IgD-negative memory B cell (primary cell): ENCODE measurements at regions not wholly inside any gene's neighbourhood (a gene's known extent, or its start where the extent isn't known, plus 50 kb on each side); places are given as distances from the start of the nearest gene placed in this dataset.

Experiments used
- H3K27ac Mint-ChIP-seq, 3 donors: one replicate each; pipeline ENCODE4 v1.8.0; 2020 to 2022; ENCODE audit warnings: mild to moderate bottlenecking in 3 of 3, mixed read lengths in 3 of 3, moderate library complexity in 1 of 3
- H3K27me3 Mint-ChIP-seq: one replicate; pipeline ENCODE4 v1.8.0; 2021; ENCODE audit warnings: mixed read lengths
- H3K36me3 Mint-ChIP-seq: one replicate; pipeline ENCODE4 v1.8.0; 2020; ENCODE audit warnings: mild to moderate bottlenecking, mixed read lengths
- H3K4me1 Mint-ChIP-seq, 3 donors: one replicate each; pipeline ENCODE4 v1.8.0; 2020 to 2022; ENCODE audit warnings: mixed read lengths in 3 of 3, mild to moderate bottlenecking in 1 of 3
- H3K4me3 Mint-ChIP-seq, 4 donors: one replicate each; pipeline ENCODE4 v1.8.0; 2020 to 2022; ENCODE audit warnings: mild to moderate bottlenecking in 4 of 4, mixed read lengths in 4 of 4, moderate library complexity in 3 of 4
- H3K9me3 Mint-ChIP-seq, 3 donors: one replicate each; pipeline ENCODE4 v1.8.0; 2020 to 2021; ENCODE audit warnings: mixed read lengths in 3 of 3, mild to moderate bottlenecking in 1 of 3

DNA sequence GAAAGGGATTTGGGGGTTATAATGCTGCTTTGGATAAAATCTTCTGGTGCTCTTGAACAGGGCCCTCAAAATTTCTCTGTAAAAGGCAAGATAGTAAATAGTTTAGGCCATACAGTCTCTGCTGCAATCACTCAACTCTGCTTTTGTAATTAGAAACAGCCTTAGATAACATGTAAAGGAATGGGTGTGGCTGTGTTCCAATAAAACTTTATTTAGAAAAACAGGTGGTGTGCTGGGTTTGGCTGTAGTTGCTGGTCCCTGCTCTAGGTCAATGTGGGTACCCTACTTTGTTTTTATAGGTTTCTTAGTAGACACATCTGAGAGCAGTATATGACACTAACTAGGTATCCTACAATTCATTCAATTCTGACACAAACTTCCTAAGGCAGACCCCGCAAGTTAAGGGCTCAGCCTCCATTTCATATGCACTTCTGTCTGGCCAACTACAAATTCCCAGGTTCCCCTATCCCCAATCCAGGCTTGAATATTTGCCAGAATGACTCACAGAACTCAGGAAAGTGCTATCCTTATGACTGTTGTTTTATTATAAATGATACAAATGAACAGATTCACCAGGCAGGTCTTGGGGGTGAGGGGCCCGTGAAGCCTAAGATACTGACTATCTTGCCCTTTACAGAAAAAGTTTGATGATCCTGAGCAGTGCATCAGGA lies 349.9 kb downstream of the RPS24 start:
- Mint-ChIP-seq H3K9me3 (peaks cover 0 to 7% (median 0%) of the 10 kb centered on the region in 3 donors), H3K4me1 (no peaks in the 10 kb centered on the region), H3K27me3 (peaks cover 5% of the 10 kb centered on the region), H3K4me3 (no peak overlapping the region), H3K27ac (no peak overlapping the region), H3K36me3 (peaks cover 1% of the 10 kb centered on the region)

DNA sequence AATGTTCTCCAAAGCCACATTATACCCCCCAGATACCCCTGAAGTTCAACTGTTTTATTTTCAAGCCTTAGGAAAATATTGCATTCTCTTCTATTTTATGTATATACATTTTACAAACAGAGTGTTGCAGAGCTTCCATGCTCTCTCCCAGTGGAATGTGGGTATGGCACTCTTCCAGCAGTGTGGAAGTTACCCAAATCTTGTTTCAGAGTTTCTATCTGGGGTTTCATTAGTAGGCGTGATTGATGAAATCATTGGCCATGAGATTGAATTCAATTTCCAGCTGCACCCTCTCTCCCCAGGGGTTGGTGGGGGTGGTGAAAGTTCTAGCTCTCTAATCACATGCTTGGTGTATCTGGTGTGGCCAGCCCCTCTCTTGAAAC lies 350.4 kb downstream of the RPS24 start:
- Mint-ChIP-seq H3K4me1 (no peaks in the 10 kb centered on the region), H3K9me3 (peaks cover 0 to 5% (median 0%) of the 10 kb centered on the region in 3 donors), H3K36me3 (peaks cover 1% of the 10 kb centered on the region), H3K27me3 (peaks cover 5% of the 10 kb centered on the region), H3K27ac (no peak overlapping the region), H3K4me3 (no peak overlapping the region)

DNA sequence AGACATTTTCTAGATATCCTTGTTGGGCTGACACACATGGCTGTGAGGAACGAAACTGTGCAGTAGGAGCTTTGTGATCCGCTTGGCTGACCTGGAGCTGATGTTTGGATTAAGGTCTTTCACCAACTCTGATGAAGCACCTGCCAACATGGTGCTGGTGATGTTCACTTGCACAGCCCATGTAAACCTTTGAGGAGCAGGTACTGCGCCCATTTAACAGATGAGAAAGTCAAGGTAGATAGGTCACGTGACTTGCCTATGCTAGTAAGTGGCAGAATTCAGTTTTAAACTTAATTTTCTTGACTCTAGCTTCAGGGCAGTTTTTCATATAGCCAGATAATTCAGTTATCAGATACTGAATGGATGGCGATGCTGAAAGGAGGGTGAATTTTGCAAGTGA lies 351.9 kb downstream of the RPS24 start:
- H3K27ac Mint-ChIP-seq: no peak overlapping the region
- peaks cover 1% of the 10 kb centered on the region for H3K36me3 Mint-ChIP-seq

DNA sequence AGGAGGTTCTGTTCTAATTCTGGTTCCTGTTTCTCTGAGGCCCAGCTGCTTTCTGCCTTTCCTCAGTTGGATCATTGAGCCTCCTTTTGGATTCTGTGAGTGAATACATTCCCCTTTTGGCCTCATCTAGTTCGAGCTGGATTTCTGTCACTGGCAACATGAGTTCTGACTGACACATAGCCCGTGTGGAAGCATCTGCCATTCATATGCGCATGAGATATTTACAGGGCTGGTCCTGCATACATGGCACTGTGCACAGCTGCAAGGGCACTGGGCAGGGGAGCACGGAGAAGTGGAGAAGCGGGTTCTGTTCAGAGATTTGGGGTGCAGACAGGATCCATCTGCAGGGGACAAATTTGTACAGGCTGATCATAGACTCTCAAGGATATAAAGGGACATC lies 352.8 kb downstream of the RPS24 start:
- H3K36me3 Mint-ChIP-seq: peaks cover 1% of the 10 kb centered on the region
- H3K9me3 Mint-ChIP-seq: no peaks in the 10 kb centered on the region
- peaks cover 10% of the 10 kb centered on the region for H3K27me3 Mint-ChIP-seq
- peak overlapping the region in 1 of 3 donors; percentile 18 for H3K27ac Mint-ChIP-seq
- no peak overlapping the region for H3K4me3 Mint-ChIP-seq
- H3K4me1 Mint-ChIP-seq: no peaks in the 10 kb centered on the region

More for the DNA sequence above, 351.9 kb downstream of the RPS24 start:
- Mint-ChIP-seq H3K9me3 (no peaks in the 10 kb centered on the region), H3K4me3 (no peak overlapping the region), H3K27me3 (peaks cover 10% of the 10 kb centered on the region), H3K4me1 (no peaks in the 10 kb centered on the region)

DNA sequence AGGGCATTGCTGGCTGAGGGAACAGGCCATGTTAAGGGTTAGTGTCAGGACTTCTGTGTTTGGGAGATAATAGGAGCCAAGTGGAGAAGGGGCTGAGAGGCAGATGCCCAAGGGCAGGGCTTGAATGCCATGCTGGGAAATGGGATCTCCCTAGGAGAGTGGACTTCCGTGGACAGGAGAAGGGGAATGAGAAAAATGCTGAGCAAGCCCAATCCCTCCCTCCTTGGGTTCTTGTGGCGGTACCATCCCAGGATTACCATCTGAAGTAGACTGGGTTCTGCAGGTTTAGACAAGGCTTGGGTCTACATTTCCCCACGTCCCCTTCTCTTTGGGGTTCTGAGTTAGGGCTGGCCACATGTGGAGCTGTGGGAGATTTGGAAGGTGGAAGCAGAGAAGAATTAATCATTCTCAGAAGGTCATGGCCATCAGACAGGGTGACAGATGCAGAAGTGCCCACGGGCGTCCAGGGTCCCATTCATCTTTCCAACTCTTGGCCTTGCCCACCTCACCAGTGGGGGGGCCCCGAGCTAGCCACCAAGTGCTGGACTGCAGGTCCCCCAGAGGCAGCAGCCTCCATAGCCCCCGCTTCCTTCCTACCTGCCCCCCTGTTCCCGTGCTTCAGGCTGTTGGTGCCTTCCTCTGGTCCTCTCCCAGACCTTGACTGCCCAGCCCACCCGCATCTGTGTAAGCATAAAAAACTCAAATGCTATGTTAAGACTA lies 354.8 kb downstream of the RPS24 start:
- H3K27ac Mint-ChIP-seq: no peak overlapping the region
- no peaks in the 10 kb centered on the region for H3K4me1 Mint-ChIP-seq
- H3K9me3 Mint-ChIP-seq: no peaks in the 10 kb centered on the region
- H3K4me3 Mint-ChIP-seq: no peak overlapping the region
- H3K36me3 Mint-ChIP-seq: peaks cover 1% of the 10 kb centered on the region
- peaks cover 10% of the 10 kb centered on the region for H3K27me3 Mint-ChIP-seq

DNA sequence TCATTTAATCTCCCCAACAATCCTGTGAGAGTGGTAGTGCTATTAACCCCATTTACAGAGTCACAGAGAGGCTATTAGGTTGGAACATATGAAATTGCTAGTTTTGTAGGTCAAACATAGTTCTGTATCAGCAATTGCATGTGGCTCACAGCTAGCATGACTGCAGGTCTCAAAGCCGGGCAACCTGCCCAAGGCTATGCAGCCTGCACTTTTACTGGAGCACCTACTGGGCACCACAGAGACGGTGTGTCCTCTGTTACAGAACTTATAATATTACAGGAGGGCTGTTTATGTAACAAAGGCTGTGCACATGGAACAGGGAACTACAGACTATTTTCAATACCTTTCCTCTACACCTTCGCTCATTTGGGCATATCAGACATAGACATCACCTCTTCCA lies 355.8 kb downstream of the RPS24 start:
- Mint-ChIP-seq H3K36me3 (peaks cover 1% of the 10 kb centered on the region), H3K4me1 (no peaks in the 10 kb centered on the region), H3K27me3 (peaks cover 10% of the 10 kb centered on the region), H3K9me3 (no peaks in the 10 kb centered on the region), H3K27ac (no peak overlapping the region), H3K4me3 (no peak overlapping the region)

DNA sequence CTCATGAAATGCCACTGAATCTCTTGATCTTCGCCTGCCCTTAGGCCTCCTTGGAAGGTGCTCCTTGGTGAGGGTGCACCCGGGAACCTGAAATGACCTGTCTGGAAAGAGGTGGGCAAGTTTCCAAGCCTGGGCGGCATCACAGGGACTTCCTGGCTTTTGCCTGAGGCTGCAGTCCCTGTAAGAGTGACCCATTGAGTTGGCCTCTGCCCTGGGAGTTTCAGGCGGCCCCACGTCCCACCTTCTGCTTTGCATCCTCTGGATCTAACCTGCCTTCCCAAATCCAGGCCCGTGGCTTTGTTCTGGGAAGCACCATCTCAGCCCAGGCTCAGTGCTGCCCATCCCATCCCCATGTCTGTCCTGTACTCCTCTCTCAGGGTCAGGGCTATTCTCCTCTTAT lies 356.4 kb downstream of the RPS24 start:
- peaks cover 11% of the 10 kb centered on the region for H3K27me3 Mint-ChIP-seq
- no peaks in the 10 kb centered on the region for H3K9me3 Mint-ChIP-seq
- H3K36me3 Mint-ChIP-seq: peaks cover 1% of the 10 kb centered on the region
- H3K27ac Mint-ChIP-seq: no peak overlapping the region
- no peaks in the 10 kb centered on the region for H3K4me1 Mint-ChIP-seq
- H3K4me3 Mint-ChIP-seq: no peak overlapping the region

DNA sequence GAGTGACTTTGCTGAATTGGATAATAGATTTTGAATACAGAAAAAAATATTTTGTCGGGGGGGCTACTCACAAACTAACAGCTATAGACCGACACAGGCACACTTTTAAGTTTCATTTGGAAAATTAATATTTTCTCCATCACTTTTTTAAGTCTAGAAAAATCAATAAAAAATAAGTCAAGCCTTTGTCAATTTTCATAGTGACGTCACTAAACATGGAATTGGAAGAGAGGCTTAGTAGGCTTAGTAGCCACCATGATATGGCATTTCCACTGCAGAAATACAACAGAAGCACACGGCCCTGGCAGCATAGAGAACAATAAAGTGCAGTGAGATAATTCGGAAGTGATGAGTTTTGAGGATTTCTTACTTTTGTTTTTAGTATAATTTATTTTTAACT lies 357.2 kb downstream of the RPS24 start:
- H3K27ac Mint-ChIP-seq: no peak overlapping the region
- H3K4me3 Mint-ChIP-seq: no peak overlapping the region
- peaks cover 11% of the 10 kb centered on the region for H3K27me3 Mint-ChIP-seq
- no peaks in the 10 kb centered on the region for H3K4me1 Mint-ChIP-seq
- H3K36me3 Mint-ChIP-seq: no peaks in the 10 kb centered on the region
- H3K9me3 Mint-ChIP-seq: no peaks in the 10 kb centered on the region

DNA sequence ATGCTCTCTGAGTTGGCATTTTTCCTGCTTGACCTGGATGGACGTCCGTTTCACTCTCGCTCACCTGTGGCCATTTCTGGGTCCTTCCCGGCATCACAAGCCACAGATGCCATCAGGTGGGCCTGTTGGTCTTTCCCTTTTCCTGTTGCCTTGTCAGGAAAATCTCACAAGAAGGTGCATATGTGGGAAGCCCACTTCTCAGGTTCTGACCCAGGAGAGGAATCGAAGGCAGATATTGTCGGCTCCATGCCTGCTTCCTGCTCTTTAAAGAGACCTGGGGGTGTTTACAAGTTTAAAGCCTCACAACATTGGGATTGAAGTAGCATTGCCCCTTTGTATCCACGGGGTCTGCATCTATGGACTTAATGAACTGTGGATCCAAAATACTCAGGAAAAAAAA lies 357.9 kb downstream of the RPS24 start:
- Mint-ChIP-seq H3K4me1 (no peaks in the 10 kb centered on the region), H3K4me3 (no peak overlapping the region), H3K9me3 (no peaks in the 10 kb centered on the region), H3K27me3 (peaks cover 10% of the 10 kb centered on the region), H3K36me3 (no peaks in the 10 kb centered on the region), H3K27ac (no peak overlapping the region)

DNA sequence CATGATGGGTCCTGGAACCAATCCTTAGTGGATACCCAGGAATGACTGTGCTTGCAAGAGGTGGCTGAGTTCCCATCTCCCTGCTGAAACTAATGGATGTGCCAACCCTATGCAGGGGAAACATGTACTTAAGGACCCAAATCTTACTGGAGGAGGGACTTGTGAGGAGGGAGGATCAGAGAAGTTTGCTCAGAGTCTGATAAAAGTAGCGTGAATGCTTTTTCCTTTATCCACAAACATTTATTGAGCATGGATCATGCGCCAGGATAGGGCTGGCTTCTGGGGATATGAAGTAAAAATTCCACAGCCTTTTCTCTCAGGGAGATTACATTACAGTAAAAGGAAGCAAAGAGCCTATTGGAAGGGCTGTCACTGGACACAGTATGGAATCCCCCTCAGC lies 358.5 kb downstream of the RPS24 start:
- Mint-ChIP-seq H3K9me3 (no peaks in the 10 kb centered on the region), H3K4me1 (no peaks in the 10 kb centered on the region), H3K27ac (no peak overlapping the region)

DNA sequence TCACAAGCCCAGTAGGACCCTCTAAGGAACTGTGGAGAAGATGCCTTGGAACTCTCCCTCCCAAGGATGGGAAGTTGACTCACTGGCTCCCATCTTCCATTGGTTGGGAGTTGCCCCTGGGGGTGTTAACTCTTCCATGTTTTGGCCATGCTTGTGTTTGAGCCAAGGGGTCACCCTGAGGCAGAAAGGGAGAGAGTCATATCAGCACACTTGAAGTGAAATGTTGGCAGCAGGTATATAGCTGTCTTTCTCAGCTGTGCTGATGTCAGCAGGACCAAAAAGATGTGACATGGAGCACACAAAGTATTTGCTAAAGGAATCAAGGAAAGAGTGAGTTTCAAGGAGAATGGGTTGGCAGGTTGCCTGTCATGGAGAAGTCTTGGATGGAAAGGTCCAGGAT lies 359.4 kb downstream of the RPS24 start:
- H3K9me3 Mint-ChIP-seq: no peaks in the 10 kb centered on the region
- no peaks in the 10 kb centered on the region for H3K36me3 Mint-ChIP-seq
- no peaks in the 10 kb centered on the region for H3K4me1 Mint-ChIP-seq
- H3K27ac Mint-ChIP-seq: no peak overlapping the region
- H3K27me3 Mint-ChIP-seq: peaks cover 7% of the 10 kb centered on the region
- H3K4me3 Mint-ChIP-seq: no peak overlapping the region

More for the DNA sequence above, 358.5 kb downstream of the RPS24 start:
- Mint-ChIP-seq H3K27me3 (peaks cover 10% of the 10 kb centered on the region), H3K4me3 (no peak overlapping the region), H3K36me3 (no peaks in the 10 kb centered on the region)

DNA sequence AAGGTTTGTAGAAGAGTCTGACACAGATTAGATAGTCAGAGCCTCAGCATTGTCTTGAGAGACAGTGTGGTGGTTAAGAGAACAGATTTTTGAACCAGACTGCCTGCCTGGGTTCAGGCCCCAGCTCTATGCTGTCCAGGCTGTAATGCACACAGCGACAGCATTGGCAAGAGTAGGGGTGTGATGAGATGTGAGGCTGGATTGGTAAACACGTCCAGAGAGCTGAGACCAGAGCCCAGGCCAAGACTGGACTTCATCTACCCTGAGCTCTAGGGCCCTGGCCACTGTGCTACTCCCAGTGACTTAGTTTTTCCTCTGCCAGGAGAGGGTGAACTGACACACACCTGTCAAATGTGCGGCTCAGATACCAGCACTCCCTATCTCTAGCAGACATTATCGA lies 360.4 kb downstream of the RPS24 start:
- H3K36me3 Mint-ChIP-seq: no peaks in the 10 kb centered on the region
- no peaks in the 10 kb centered on the region for H3K4me1 Mint-ChIP-seq
- H3K27ac Mint-ChIP-seq: no peak overlapping the region
- H3K27me3 Mint-ChIP-seq: peaks cover 7% of the 10 kb centered on the region
- H3K9me3 Mint-ChIP-seq: no peaks in the 10 kb centered on the region
- no peak overlapping the region for H3K4me3 Mint-ChIP-seq

DNA sequence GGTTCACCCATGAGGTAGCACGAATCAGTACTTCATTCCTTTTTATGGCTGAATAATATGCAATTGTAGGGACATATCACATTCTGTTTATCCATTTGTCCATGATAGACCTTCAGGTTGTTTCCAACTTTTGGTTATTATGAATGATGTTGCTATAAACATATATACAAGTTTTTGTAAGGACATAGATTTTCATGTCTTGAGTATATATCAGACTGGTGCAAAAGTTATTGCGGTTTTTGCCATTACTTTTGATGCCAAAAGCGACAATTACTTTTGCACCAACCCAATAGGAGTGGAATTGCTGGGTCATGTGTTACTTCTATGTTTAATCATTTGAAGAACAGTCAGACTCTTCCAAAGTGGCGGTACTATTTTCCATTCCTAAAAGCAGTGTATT lies 361.5 kb downstream of the RPS24 start:
- H3K27me3 Mint-ChIP-seq: peaks cover 6% of the 10 kb centered on the region
- no peak overlapping the region for H3K4me3 Mint-ChIP-seq
- H3K4me1 Mint-ChIP-seq: no peaks in the 10 kb centered on the region
- no peak overlapping the region for H3K27ac Mint-ChIP-seq
- no peaks in the 10 kb centered on the region for H3K9me3 Mint-ChIP-seq
- no peaks in the 10 kb centered on the region for H3K36me3 Mint-ChIP-seq

DNA sequence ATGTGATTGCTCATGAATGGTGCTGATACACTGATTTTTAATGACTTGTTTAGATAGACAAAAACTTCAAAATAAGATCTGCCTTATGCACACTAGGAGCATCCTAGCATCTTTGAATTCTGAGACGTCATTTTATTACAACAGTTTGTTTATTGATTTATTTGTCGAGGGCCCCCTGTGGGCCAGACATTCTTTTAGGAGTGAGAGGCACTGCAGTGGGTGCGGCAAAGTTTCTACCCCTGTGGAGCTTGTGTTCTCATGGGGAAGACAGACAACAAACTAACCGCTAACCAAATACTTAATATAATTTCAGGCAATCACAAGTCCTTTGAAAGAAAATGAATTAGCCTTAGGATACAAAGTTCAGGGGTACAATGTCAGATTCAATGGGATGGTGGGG lies 363.1 kb downstream of the RPS24 start:
- H3K4me3 Mint-ChIP-seq: no peak overlapping the region
- no peaks in the 10 kb centered on the region for H3K36me3 Mint-ChIP-seq
- H3K27ac Mint-ChIP-seq: no peak overlapping the region
- H3K9me3 Mint-ChIP-seq: no peaks in the 10 kb centered on the region
- H3K27me3 Mint-ChIP-seq: peaks cover 6% of the 10 kb centered on the region
- no peaks in the 10 kb centered on the region for H3K4me1 Mint-ChIP-seq

DNA sequence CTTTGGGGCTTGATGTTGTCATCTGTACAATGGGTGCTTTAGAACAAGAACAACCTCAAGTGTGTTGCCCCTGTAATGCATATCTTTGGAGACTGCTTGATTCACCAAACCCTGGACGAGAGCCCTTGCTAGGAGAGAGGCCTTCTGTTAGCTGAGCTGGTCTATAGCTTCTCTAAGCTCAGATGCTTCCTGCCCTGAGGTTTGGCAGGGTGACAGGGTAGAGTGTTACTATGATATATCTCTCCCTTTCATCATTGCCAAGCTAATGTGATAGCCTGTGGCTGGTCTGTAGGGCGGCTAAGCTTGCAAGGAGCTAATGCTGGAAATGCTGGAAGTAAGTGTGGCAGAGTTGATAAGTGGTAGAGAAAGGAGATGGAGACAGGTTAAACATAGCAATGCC lies 364.1 kb downstream of the RPS24 start:
- Mint-ChIP-seq H3K36me3 (no peaks in the 10 kb centered on the region), H3K9me3 (no peaks in the 10 kb centered on the region), H3K4me3 (no peak overlapping the region), H3K27ac (no peak overlapping the region), H3K27me3 (peaks cover 6% of the 10 kb centered on the region), H3K4me1 (no peaks in the 10 kb centered on the region)

DNA sequence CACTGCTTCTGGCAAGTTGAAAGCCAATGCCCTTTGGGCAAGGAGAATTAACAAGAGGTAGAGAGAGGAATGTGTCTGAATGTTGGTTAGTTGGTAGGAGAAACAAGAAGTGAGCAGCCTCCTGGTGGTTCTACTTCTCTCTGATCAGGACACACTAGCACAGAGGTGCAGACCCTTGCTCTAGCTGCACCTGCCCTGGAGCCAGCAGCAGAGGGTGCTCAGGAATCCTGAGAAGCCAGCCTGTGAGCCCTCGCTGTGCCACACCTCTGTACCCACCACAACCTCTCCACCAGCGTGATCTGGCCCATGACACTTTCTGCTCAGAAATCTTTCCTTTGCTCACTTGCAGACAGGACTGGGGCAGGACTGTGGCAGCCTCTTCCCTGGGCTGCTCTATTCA lies 364.7 kb downstream of the RPS24 start:
- Mint-ChIP-seq H3K4me3 (no peak overlapping the region), H3K27me3 (peaks cover 6% of the 10 kb centered on the region), H3K9me3 (no peaks in the 10 kb centered on the region), H3K27ac (no peak overlapping the region), H3K4me1 (no peaks in the 10 kb centered on the region), H3K36me3 (no peaks in the 10 kb centered on the region)
